GM12864 (cell line): ENCODE measurements at regions not wholly inside any gene's neighbourhood (a gene's known extent, or its start where the extent isn't known, plus 50 kb on each side); places are given as distances from the start of the nearest gene placed in this dataset.

ENCODE experiments used
- DNase-seq: peaks from one replicate; pipeline ENCODE4 v3.0.0-alpha.2; 2011; ENCODE audit warnings: low read depth
- H3K4me3 ChIP-seq: 2 replicates; pipeline ENCODE4 v1.5.1; 2011; ENCODE audit warnings: mild to moderate bottlenecking, low read depth, low read length, control low read depth
- TF ChIP-seq, protein P1 (sequence below): IDR thresholded peaks from 2 replicates; pipeline ENCODE4 v1.5.1; 2011; ENCODE audit warnings: low read depth, mild to moderate bottlenecking, moderate library complexity, low read length, control low read depth, inconsistent platforms; ENCODE audit errors: missing control alignments

DNA sequence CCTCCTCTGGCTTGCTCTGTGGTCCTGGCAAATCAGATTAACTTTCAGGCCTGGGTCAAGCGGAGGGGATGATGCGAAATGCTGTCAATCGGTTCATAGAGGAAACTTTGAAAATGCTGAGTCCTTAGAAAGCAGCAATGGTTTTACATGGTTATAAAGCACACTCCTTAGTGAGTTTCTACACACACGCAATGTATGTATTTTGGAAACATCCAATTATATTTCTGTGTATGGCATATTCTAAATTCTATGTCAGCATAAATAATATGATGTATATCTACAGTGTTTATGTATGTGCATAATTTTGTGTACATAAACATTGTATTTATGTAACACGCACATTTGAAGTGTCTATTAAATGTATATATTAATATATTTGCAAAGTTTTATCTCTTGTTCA is 118.0 kb upstream of the ARID2 start:
- peak overlapping the region; percentile 38 for H3K4me3 ChIP-seq
- TF ChIP-seq, protein P1, sequence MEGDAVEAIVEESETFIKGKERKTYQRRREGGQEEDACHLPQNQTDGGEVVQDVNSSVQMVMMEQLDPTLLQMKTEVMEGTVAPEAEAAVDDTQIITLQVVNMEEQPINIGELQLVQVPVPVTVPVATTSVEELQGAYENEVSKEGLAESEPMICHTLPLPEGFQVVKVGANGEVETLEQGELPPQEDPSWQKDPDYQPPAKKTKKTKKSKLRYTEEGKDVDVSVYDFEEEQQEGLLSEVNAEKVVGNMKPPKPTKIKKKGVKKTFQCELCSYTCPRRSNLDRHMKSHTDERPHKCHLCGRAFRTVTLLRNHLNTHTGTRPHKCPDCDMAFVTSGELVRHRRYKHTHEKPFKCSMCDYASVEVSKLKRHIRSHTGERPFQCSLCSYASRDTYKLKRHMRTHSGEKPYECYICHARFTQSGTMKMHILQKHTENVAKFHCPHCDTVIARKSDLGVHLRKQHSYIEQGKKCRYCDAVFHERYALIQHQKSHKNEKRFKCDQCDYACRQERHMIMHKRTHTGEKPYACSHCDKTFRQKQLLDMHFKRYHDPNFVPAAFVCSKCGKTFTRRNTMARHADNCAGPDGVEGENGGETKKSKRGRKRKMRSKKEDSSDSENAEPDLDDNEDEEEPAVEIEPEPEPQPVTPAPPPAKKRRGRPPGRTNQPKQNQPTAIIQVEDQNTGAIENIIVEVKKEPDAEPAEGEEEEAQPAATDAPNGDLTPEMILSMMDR = no peak
- no peak for DNase-seq

DNA sequence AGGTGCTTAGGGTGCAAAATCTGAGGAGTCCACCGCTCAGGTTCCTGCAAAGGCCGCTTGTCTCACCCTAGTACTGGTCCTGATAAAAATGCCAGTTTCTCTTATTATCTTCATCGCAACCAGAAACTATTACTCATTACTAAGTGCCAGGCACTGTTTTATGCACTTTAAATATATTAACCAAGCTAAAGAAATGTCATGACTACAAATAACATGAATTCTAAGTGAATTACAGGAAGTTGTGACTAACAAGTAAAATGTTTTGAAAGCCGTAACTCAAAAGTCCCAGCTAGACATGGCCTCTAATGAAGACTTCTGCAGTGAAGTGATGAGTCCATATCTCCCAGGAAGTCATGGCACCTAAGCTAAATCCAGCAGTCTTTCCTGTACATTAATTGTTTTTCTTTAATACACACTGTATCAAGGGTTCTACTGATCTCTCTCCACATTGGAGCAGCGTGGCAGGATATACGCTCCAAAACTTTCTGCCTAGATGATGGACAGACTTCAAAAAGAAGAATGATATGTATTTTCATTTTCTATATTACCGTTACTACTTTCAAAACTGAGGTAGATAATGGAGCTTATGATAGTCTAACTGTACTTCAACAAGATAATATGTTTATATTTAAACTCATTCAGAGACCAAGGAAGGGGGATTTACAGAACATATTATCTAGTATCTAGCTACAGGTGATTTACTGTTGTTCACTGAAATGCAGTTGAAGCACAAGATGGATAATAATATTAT is 117.3 kb upstream of the ARID2 start:
- no peak overlapping the region for H3K4me3 ChIP-seq
- TF ChIP-seq, protein P1 = no peak
- DNase-seq = no peak

DNA sequence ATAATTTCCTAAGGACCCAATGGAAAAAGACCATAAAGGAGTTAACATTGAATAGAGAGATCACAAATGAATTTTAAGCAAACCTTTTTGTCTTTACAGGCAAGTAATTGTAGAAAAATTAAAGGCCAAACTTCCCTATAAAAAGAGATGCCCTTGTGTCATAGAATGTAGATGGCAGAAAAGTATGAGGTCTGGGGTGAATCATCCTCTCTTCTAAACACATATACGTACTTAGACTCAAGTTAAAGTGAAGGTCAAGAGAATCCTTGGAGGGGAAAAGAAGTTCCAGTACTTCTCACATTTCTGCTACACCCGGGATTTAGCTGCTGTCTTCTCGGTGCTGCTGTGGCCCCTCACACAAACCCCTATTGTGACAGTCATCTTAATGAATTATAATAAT is 116.2 kb upstream of the ARID2 start:
- TF ChIP-seq, protein P1 = no peak
- no peak for DNase-seq
- no peak overlapping the region for H3K4me3 ChIP-seq

DNA sequence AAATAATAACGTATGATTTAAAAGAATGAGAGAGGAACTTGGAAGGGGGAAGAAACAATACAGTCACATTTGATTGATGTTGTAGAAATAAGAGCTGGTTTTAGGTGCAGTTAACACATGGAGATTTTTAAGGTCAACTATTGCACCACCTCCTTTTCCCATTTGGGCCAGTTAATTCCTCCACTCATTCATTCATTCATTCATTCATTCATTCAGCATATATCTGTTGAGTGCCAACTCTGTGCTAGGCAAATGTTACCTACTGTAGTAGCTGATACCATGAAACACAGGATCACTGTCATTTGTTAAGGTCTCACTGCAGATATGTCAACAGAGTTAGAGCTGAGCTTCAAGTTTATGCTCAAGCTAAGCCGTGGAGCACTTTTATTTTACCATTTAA is 115.7 kb upstream of the ARID2 start:
- no peak overlapping the region for H3K4me3 ChIP-seq
- TF ChIP-seq, protein P1 = no peak
- DNase-seq = no peak

DNA sequence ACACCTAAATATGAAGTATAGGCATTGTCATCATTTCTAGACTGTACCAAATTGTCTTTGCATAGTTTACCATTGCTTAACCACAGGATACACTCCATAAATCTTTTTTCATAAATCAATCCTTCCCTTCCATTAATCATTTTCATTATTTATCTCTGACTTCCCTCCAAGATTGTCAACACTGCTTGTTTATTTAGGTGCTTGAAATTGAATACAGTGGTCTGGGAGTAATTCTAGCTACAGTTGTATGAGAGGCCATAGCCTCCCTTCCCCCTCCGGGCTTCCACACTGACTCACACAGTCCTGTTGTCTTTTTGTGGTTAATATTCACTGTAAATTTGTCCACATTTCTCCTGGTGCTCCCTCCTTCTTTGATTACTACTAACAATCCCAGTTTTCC is 114.2 kb upstream of the ARID2 start:
- H3K4me3 ChIP-seq = no peak overlapping the region
- TF ChIP-seq, protein P1 = no peak
- no peak for DNase-seq

DNA sequence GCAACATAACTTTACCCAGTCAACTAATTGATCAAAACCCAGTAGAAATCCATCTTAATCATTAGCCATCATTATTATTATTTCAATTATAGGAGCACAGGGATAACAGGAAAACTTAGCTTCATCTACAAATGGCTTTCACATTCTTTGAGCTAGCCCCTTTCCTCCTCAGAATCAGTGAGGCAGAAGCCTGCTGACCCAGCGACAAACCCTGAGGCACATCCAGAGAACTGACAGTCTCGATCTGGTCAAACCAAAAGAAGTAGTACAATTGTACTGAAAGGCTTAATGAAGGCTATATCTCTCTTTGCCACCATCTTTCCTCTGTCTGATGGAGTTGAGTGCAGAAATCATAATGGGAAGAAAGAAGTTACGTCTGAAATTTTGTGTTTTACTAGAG is 109.8 kb upstream of the ARID2 start:
- TF ChIP-seq, protein P1 = no peak
- no peak for DNase-seq

DNA sequence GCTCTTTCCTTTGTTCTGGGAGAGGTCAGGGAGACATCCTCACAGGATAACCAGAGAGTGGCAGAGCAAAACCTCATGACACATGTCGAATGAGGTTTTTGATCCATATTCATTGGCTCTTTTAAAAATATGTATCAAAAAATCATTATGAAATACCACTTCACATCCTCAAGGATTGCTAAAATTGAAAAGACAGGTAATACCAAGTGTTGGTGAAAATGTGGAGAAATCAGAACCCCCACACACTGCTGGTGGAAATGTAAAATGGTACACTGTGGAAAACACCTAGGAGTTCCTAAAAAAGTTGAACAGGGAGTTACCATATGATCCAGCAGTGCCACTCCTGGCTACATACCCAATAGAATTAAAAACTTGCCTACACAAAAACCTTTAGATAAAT is 107.8 kb upstream of the ARID2 start:
- no peak overlapping the region for H3K4me3 ChIP-seq
- TF ChIP-seq, protein P1 = no peak
- no peak for DNase-seq

More for the DNA sequence above, 109.8 kb upstream of the ARID2 start:
- no peak overlapping the region for H3K4me3 ChIP-seq
